ENCODE measurements at regions not wholly inside any gene's neighbourhood (a gene's known extent, or its start where the extent isn't known, plus 50 kb on each side); places are given as distances from the start of the nearest gene placed in this dataset.

GRCh38 chr18:22678486-22678885 is 254.6 kb upstream of the RBBP8 start:
- no peak for DNase-seq

- no peak for DNase-seq
Measured at GRCh38 chr18:22680944-22681343, 252.2 kb upstream of the RBBP8 start.

GRCh38 chr18:22681908-22682307 is 251.2 kb upstream of the RBBP8 start:
- DNase-seq, result no peak

DNA sequence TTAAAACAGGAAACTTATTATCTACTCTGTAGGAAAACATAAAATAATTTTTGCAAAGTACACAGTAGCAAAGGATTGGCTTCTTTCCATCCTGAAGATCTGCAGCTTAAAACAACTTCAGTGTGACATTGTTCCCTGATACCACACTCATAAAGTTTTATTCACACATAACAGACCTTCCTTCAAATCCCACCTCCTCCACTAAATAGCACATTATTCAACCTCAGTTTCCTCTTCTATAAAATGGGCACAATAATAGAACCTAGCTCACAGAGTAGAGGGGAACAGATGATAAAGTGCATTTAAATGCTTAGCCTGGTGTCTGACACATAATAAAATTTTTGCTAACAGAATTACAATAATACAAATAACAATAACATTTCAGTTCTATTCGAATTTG is 250.4 kb upstream of the RBBP8 start:
- DNase-seq, result no peak

GRCh38 chr18:22683196-22683676 is 249.9 kb upstream of the RBBP8 start:
- DNase-seq, result no peak

- DNase-seq, result no peak
Measured at GRCh38 chr18:22683786-22684185, 249.3 kb upstream of the RBBP8 start.

- DNase-seq, result no peak
Measured at GRCh38 chr18:22684268-22684667, 248.9 kb upstream of the RBBP8 start.

DNA sequence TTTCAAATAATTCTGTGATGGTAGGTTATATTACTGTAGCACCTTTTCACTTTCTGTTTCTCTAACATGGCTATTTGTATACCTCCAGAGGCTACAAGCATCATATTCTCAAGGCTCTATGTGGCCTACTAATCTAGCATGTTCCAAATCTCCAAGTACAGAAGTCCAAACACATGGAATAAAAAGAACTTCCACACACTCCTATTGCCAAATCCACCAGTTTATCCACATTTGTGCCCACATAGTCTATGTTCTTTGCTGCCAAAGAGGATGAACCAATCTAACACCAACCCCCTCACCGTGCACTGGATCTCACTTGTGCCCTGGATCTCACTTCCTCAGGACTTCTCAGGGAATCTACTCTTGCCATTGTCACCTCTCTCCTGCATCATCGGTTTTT is 247.3 kb upstream of the RBBP8 start:
- no peak for DNase-seq

DNA sequence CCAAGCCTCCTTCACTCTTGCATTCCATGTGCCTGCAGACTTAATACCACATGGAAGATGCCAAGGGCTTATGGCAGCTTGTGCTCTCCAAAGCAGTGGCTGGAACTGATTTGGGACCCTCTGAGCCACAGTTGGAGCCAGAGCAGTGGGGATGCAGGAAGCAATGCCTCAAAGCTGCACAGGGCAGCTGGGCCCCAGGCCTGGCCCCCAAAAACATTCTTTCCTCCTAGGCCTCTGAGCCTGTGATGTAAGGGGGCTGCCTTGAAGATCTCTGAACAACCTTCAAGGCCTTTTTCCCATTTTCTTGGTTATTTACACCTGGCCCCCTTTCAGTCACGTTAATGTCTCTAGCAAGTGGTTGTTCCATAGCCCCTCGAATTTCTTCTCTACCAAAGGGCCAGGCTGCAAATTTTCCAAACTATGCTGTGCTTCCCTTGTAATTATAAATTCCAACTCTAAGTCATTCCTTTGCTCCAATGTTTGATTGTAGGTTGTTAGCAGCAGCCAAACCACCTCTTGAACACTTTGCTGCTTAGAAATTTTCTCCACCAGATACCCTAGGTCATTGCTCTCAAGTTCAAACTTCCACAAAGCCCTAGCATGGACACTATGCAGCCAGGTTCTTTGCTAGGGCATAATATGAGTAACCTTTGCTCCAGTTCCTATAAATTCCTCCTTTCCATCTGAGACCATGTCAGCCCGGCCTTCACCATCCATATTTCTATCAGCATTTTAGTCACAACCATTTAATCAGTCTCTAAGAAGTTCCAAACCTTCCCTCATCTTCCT is 245.0 kb upstream of the RBBP8 start:
- no peak for DNase-seq

DNA sequence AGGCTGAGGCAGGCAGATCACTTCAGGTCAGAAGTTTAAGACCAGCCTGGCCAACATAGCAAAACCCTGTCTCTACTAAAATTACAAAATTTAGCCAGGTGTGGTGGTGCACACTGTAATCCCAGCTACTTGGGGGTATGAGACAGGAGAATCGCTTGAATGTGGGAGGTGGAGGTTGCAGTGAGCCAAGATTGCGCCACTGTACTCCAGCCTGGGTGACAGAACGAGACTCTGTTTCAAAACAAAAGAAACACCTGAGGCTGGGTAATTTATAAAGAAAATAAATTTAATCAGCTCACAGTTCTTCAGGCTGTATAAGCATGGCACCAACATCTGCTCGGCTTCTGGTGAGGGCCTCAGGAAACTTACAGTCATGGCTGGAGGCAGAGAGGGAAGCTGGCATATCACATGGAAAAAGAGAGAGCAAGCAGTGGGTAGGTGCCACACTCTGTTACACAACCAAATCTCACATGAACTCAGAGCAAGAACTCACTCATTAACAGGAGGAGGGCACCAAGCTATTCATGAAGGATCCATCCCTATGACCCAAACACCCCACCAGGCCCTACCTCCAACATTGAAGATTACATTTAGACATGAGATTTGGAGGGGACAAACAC is 244.1 kb upstream of the RBBP8 start:
- no peak for DNase-seq

- no peak for DNase-seq
Measured at GRCh38 chr18:22689712-22690111, 243.4 kb upstream of the RBBP8 start.

DNA sequence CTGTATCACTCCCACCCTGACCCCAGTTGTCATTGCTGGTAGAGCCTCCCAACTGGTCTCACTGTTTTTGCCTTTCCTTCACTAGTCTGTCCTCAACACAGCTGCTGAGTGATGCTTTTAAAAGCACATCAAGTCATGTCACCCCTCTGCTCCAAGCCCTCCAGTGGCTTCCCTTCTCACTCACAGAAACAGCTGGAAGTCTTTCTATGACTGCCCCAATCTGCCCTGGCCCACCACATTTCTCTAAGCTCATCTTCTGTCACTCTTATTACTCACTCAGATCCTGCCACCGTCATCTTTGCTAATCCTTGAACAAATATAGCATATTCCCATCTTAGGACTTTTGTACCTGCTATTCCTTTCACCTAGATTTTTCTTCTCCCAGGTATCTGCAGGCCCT is 242.6 kb upstream of the RBBP8 start:
- DNase-seq, result no peak

DNA sequence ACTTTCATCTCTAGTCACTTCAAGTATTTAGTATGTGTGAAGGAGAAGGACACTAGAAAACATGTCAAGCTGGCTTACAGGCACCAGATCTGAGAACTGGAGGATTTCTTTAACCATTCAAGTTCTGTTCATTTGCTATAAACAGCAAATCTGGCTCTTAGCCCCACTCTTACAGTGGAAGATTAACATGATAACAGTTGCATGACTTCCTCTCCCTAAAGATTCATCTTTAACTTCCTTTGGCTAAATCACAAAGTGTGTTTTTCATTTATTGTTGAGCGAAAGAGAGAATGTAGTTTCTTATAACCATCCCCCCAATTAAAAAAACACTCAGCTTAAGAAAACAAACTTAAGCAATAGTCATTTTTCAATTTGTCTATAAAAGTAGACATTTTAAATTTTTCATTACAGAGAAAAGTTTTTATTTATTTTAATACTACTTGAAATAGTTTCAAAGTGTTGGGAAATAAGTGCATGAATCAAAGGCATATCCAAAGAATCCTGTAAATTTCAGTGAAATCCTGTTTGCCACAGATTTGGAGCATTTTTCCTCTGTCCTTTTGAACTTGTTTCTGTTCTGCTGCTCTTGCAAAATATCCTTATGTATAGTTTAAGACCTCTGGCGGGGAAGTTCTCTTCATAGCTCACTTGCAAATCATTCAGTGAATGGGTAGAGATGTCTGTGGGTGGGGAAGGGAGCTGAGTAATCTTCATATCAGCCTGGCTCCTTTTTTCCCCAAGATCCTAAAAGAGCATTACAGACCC is 241.0 kb upstream of the RBBP8 start:
- no peak for DNase-seq

DNA sequence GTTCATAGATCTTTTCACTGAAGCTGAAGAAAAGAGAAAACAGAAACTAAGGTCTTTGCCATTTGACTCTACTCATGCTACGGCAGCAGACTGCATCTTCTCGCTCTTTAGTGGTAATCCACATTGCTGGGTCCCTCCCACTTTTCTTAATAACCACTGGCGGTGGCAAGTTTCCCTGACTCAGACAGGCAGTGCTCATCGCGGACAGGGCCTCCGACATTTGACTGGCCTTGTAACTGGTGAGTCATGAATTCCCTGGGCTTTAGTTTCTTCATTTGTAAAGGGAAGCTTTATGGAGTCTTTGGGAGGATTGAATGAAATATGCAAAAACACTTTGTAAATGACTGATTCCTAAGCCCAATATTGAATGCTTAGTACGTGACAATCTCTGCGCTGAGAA is 238.2 kb upstream of the RBBP8 start:
- DNase-seq, result no peak

- no peak for DNase-seq
Measured at GRCh38 chr18:22695674-22696073, 237.5 kb upstream of the RBBP8 start.

DNA sequence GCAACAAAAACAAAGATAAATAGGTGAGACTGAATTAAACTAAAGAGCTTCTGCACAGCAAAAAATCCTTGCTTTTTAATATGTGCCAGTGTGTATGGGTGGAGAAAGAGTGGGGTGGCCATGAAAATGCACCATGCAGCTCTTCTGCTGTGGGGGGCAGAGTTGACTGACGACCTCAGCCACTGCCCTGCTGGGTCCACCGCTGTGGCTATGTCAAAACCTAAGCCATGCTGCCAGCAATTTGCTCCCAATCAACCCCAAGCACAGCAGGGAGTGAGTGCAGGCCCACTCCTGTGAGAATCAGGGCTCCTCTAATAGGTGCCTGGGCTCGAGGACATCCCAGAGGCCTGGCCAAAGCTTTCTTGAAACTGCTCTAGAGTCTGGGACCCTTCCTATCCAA is 235.6 kb upstream of the RBBP8 start:
- no peak for DNase-seq

- DNase-seq, result no peak
Measured at GRCh38 chr18:22698711-22699110, 234.4 kb upstream of the RBBP8 start.

DNA sequence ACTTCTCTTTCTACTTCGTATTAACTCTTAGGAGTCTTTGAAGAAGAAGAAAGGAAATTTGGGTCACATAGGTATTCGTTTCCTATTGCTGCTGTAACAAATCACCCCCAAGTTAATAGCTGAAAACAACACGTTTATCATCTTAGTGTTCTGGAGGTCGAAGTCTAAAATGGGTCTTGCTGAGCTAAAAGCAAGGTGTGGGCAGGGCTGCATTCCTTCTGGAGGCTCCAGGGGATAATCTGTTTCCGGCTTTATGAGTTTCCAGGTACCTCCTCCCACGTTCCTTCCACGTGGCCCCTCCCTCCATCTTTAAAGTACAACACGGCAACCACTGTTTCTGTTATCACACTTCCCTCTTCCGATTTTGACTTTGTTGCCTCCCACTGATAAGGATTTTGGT is 233.5 kb upstream of the RBBP8 start:
- no peak for DNase-seq

DNA sequence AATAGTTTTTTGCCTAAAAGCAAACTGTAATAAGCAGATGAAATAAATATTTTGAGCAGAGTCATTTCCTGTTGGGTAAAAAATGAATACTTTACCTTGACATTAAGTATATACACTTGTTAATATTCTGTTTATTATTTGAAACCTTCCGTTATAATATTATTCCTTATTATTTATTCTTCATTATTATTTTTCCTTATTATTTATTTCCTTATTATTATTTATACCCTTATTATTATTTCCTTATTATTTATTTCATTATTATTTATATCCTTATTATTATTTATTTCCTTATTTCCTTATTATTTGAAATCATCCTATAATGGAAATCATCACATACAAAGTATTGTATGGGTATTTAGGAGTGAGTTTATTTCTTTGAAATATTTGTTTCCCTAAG is 232.2 kb upstream of the RBBP8 start:
- DNase-seq, result no peak

- DNase-seq, result no peak
Measured at GRCh38 chr18:22701326-22701725, 231.8 kb upstream of the RBBP8 start.

DNA sequence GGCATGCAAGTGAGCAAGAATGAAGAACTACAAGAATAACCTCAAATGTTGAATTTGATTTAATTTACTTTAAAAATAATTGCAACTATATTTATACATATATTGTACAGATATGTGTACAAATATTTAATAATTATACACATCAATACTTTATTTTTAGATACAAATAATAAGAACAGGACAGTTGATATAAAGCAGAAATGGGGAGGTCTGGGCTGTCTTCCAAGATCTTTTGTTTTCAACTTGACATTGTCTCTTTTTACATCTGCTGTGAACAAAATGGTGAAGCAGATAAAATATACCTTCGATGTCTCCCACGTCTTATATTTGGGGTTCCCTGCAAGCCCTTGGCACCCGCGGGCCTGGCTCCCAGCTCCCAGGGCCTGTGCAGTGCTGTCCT is 231.3 kb upstream of the RBBP8 start:
- no peak for DNase-seq

GRCh38 chr18:22702806-22703205 is 230.3 kb upstream of the RBBP8 start:
- no peak for DNase-seq

DNA sequence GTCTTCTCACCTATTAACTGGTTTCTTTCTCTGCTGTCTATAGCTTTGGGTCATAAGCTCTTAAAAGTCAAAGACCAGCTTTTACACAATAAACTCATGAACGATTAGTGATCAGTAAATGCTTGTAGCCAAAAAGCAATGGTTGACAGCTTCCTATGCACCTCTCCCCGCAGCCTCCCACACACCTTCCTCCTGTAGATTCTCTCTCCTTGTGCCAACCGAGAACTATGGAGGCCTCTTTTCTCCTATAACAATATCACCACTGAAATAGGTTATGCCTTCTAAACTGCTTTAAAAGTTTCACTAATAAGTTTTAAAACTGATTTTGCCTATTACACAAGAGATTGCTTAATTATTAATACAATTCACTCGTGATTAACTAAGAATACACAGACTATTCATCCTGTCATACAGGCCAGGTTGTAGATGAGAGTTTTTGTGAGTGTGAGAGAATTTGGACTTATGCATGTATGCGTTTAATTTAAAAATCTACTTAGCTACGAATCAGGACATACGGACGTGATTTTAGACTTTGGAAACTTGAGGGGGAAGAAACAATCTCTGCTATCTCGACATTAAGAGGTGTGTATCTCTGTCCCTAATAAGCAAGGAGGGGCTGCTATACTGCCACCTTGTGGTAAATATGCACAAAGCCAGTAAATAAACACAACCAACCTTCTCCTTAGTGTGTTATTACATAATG is 229.1 kb upstream of the RBBP8 start:
- peak; percentile 75 for DNase-seq

Data from hematopoietic multipotent progenitor cell treated with erythropoietin and hydrocortisone succinate and interleukin-3 and kit ligand, for 6 days (in vitro differentiated cells).